DND-41 (cell line): ENCODE measurements at regions not wholly inside any gene's neighbourhood (a gene's known extent, or its start where the extent isn't known, plus 50 kb on each side); places are given as distances from the start of the nearest gene placed in this dataset.

Experiments
- CTCF ChIP-seq: IDR thresholded peaks from 2 replicates; pipeline ENCODE4 v1.5.1; 2012; ENCODE audit warnings: borderline replicate concordance, low read length, moderate library complexity, mild to moderate bottlenecking; ENCODE audit not compliant: poor library complexity, severe bottlenecking; ENCODE audit errors: extremely low read depth
- EZH2 ChIP-seq: IDR thresholded peaks from 3 replicates; pipeline ENCODE4 v1.6.1; 2012; ENCODE audit warnings: borderline replicate concordance, low read depth, mild to moderate bottlenecking, moderate library complexity, low read length, inconsistent platforms; ENCODE audit not compliant: severe bottlenecking

- TF ChIP-seq CTCF (no peak), EZH2 (no peak)
Observed at GRCh38 chr2:9110346-9110884, 96.2 kb upstream of the ASAP2 start.
